H1 (cell line): ENCODE measurements at regions not wholly inside any gene's neighbourhood (a gene's known extent, or its start where the extent isn't known, plus 50 kb on each side); places are given as distances from the start of the nearest gene placed in this dataset.

ENCODE experiments used
- BACH1 ChIP-seq: IDR thresholded peaks from 2 replicates; pipeline ENCODE4 v1.6.1; 2012; ENCODE audit warnings: low read length, improper control_type of control experiment
- CHD1 ChIP-seq: IDR thresholded peaks from 2 replicates; pipeline ENCODE4 v1.6.1; 2012; ENCODE audit warnings: low read depth, low read length, improper control_type of control experiment
- CHD7 ChIP-seq: fragments of 300-600 bp; sonication (generic); IDR thresholded peaks from 2 replicates; pipeline ENCODE4 v1.7.1; 2012; ENCODE audit warnings: low read length, moderate library complexity, mild to moderate bottlenecking, inconsistent platforms; ENCODE audit not compliant: insufficient replicate concordance
- GTF2F1 ChIP-seq: IDR thresholded peaks from 2 replicates; pipeline ENCODE4 v1.6.1; 2012; ENCODE audit warnings: low read depth, low read length, improper control_type of control experiment, borderline replicate concordance
- JUND ChIP-seq: IDR thresholded peaks from 2 replicates; pipeline ENCODE4 v1.6.1; 2011; ENCODE audit warnings: mild to moderate bottlenecking, improper control_type of control experiment, low read length
- POU5F1 ChIP-seq: IDR thresholded peaks from 2 replicates; pipeline ENCODE4 v1.6.1; 2011; ENCODE audit warnings: low read depth, mild to moderate bottlenecking, low read length, moderate library complexity
- TF ChIP-seq, protein P1 (sequence below), 3 experiments: IDR thresholded peaks; 1 replicate in 2 of 3; 2 replicates in 1 of 3; pipeline versions ENCODE4 v1.5.1 to v1.6.1; 2011; ENCODE audit warnings: low read length in 3 of 3, mild to moderate bottlenecking in 3 of 3, inconsistent platforms in 2 of 3, low read depth in 1 of 3, moderate library complexity in 1 of 3; ENCODE audit not compliant: insufficient read depth in 1 of 3; ENCODE audit errors: control extremely low read depth in 1 of 3
- TF ChIP-seq, protein P2 (sequence below): IDR thresholded peaks from 2 replicates; pipeline ENCODE4 v1.6.1; 2012; ENCODE audit warnings: inconsistent platforms

- TF ChIP-seq, protein P1, sequence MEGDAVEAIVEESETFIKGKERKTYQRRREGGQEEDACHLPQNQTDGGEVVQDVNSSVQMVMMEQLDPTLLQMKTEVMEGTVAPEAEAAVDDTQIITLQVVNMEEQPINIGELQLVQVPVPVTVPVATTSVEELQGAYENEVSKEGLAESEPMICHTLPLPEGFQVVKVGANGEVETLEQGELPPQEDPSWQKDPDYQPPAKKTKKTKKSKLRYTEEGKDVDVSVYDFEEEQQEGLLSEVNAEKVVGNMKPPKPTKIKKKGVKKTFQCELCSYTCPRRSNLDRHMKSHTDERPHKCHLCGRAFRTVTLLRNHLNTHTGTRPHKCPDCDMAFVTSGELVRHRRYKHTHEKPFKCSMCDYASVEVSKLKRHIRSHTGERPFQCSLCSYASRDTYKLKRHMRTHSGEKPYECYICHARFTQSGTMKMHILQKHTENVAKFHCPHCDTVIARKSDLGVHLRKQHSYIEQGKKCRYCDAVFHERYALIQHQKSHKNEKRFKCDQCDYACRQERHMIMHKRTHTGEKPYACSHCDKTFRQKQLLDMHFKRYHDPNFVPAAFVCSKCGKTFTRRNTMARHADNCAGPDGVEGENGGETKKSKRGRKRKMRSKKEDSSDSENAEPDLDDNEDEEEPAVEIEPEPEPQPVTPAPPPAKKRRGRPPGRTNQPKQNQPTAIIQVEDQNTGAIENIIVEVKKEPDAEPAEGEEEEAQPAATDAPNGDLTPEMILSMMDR (IDR thresholded peaks at IDR 0.05; ENCODE audit: control extremely low read depth in 1 of 3, insufficient read depth in 1 of 3, low read depth in 1 of 3, low read length in 3 of 3) = no peak
- TF ChIP-seq BACH1 (no peak), CHD7 (no peak), JUND (no peak), CHD1 (no peak), POU5F1 (no peak), GTF2F1 (no peak)
- TF ChIP-seq, protein P2, sequence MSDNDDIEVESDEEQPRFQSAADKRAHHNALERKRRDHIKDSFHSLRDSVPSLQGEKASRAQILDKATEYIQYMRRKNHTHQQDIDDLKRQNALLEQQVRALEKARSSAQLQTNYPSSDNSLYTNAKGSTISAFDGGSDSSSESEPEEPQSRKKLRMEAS = no peak
These were observed 77.8 kb upstream of the PRMT6 start (continued) for GRCh38 chr1:106978477-106979322.
